ENCODE measurements at regions not wholly inside any gene's neighbourhood (a gene's known extent, or its start where the extent isn't known, plus 50 kb on each side); places are given as distances from the start of the nearest gene placed in this dataset.

DNA sequence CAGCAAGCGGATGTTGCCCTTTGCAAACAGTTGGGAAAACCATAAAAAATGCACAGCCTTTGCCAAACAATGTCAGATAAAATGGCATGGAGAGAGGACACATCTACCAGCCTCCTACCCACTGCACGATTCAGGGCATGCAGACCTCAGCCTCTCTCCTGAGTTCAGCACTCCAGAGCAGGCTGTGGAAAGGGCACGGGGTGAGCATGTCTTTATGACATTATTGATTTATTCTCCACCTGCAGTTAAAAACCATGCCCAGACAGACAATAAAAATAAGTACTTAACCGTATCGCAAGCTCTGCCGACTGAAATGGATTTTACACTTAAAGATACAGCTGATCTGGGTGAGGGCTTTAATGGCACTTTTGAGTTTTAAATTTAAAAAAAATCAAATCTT, 127.1 kb downstream of the MAF start:
- BruUV-seq (replicated peaks), result no TSS peak
- H3K9me2 ChIP-seq (ENCODE audit: insufficient read depth), result no peaks in the 10 kb centered on the region
- no peak overlapping the region for H3K4me3 ChIP-seq (replicated peaks in 1 of 2; ENCODE audit: low read depth in 1 of 2, low read length in 2 of 2)
- H2AFZ ChIP-seq (ENCODE audit: low read depth, low read length, poor library complexity, severe bottlenecking), result no peak overlapping the region
- no peaks in the 10 kb centered on the region for H3K4me1 ChIP-seq (ENCODE audit: control insufficient read depth in 1 of 2, insufficient read depth in 2 of 2, low read length in 2 of 2)
- H3K9me3 ChIP-seq (ENCODE audit: control insufficient read depth in 1 of 2, insufficient read depth in 1 of 2, low read depth in 1 of 2, low read length in 2 of 2), result peaks cover 32 to 34% of the 10 kb centered on the region in 2 experiments; a peak in 2 of 4 replicates
- RAD21 ChIA-PET (ENCODE audit: low non-redundant PET in 1 of 2, low total read pairs in 2 of 2, uncharacterized antibody in 2 of 2, unreplicated experiment in 2 of 2), result no interaction called here
- DNase-seq (ENCODE audit: low read depth, low spot score) (no peak), ATAC-seq (no peak)
- POLR2A ChIA-PET, result no interaction called here
- intact Hi-C loops (cut with micrococcal nuclease), result no loop called here
- H3K4me2 ChIP-seq (ENCODE audit: low read length), result no peak overlapping the region
- no peaks in the 10 kb centered on the region for H3K79me2 ChIP-seq (ENCODE audit: insufficient read depth, low read length)
- no peak overlapping the region for H3K27ac ChIP-seq (ENCODE audit: low read depth, low read length)
- CTCF ChIA-PET, result no interaction called here
- H4K20me1 ChIP-seq (ENCODE audit: insufficient read depth), result no peaks in the 10 kb centered on the region
- no peaks in the 10 kb centered on the region for H3K36me3 ChIP-seq (ENCODE audit: control insufficient read depth in 1 of 2, insufficient read depth in 2 of 2, low read length in 2 of 2)
- no peak overlapping the region for H3K9ac ChIP-seq (ENCODE audit: low read length)
- TF ChIP-seq, protein P1, sequence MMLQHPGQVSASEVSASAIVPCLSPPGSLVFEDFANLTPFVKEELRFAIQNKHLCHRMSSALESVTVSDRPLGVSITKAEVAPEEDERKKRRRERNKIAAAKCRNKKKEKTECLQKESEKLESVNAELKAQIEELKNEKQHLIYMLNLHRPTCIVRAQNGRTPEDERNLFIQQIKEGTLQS (IDR thresholded peaks at IDR 0.05), result no peak
- TF ChIP-seq SIN3A (IDR thresholded peaks at IDR 0.05; ENCODE audit: low read depth), result no peak
- H3K27me3 ChIP-seq (ENCODE audit: insufficient read depth, low read length), result no peaks in the 10 kb centered on the region

DNA sequence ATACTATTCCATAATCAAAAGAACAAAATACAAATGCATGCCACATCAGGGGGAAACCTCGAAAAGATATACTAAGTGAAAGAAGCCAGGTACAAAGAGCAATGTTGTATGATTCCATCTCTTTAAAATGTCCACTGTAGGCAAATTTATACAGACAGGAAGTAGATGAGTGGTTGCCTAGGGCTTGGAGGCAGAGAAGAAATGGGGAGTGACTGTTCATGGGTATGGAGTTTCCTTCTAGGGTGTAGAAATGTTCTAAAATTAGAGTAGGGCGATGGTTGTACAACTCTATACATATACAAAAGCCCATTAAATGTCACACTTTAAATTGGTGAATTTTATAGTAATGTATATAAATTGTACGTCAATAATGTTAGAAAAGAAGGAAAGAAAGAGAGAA, 128.1 kb downstream of the MAF start:
- no peak for DNase-seq (ENCODE audit: low read depth, low spot score)
- H3K9me3 ChIP-seq (ENCODE audit: control insufficient read depth in 1 of 2, insufficient read depth in 1 of 2, low read depth in 1 of 2, low read length in 2 of 2), result peaks cover 34 to 36% of the 10 kb centered on the region in 2 experiments; a peak in 2 of 4 replicates
- no peaks in the 10 kb centered on the region for H3K4me1 ChIP-seq (ENCODE audit: control insufficient read depth in 1 of 2, insufficient read depth in 2 of 2, low read length in 2 of 2)
- H3K27ac ChIP-seq (ENCODE audit: low read depth, low read length), result no peak overlapping the region
- ATAC-seq, result no peak
- CTCF ChIA-PET, result no interaction called here
- no peak overlapping the region for H3K4me3 ChIP-seq (replicated peaks in 1 of 2; ENCODE audit: low read depth in 1 of 2, low read length in 2 of 2)
- no peaks in the 10 kb centered on the region for H3K9me2 ChIP-seq (ENCODE audit: insufficient read depth)
- POLR2A ChIA-PET, result no interaction called here
- H3K9ac ChIP-seq (ENCODE audit: low read length), result no peak overlapping the region
- RAD21 ChIA-PET (ENCODE audit: low non-redundant PET in 1 of 2, low total read pairs in 2 of 2, uncharacterized antibody in 2 of 2, unreplicated experiment in 2 of 2), result no interaction called here
- no peak overlapping the region for H2AFZ ChIP-seq (ENCODE audit: low read depth, low read length, poor library complexity, severe bottlenecking)
- no peaks in the 10 kb centered on the region for H4K20me1 ChIP-seq (ENCODE audit: insufficient read depth)
- H3K27me3 ChIP-seq (ENCODE audit: insufficient read depth, low read length), result no peaks in the 10 kb centered on the region
- H3K4me2 ChIP-seq (ENCODE audit: low read length), result no peak overlapping the region
- H3K79me2 ChIP-seq (ENCODE audit: insufficient read depth, low read length), result no peaks in the 10 kb centered on the region
- no TSS peak for BruUV-seq (replicated peaks)
- no peaks in the 10 kb centered on the region for H3K36me3 ChIP-seq (ENCODE audit: control insufficient read depth in 1 of 2, insufficient read depth in 2 of 2, low read length in 2 of 2)
- intact Hi-C loops (cut with micrococcal nuclease), result no loop called here
- TF ChIP-seq ZNF274 (IDR thresholded peaks at IDR 0.05; ENCODE audit: low read depth, low read length) (no peak), CBX3 (IDR thresholded peaks at IDR 0.05; ENCODE audit: low read depth) (no peak), SRF (IDR thresholded peaks at IDR 0.05; ENCODE audit: low read depth) (no peak), SP1 (IDR thresholded peaks at IDR 0.05; ENCODE audit: low read depth) (no peak), EZH2phosphoT487 (IDR thresholded peaks at IDR 0.05; ENCODE audit: borderline replicate concordance) (no peak), JUND (IDR thresholded peaks at IDR 0.05) (no peak), EGR1 (IDR thresholded peaks at IDR 0.05; ENCODE audit: low read depth) (no peak), YY1 (IDR thresholded peaks at IDR 0.05; ENCODE audit: extremely low read depth, insufficient replicate concordance, low read depth, low read length) (no peak), RAD21 (IDR thresholded peaks at IDR 0.05; ENCODE audit: low read depth) (no peak), EZH2 (IDR thresholded peaks at IDR 0.05) (no peak), POLR2AphosphoS5 (IDR thresholded peaks at IDR 0.05; ENCODE audit: low read depth, low read length) (no peak), FOSL1 (IDR thresholded peaks at IDR 0.05; ENCODE audit: low read depth) (no peak), ZFX (IDR thresholded peaks at IDR 0.05) (no peak)
- TF ChIP-seq, protein P2, sequence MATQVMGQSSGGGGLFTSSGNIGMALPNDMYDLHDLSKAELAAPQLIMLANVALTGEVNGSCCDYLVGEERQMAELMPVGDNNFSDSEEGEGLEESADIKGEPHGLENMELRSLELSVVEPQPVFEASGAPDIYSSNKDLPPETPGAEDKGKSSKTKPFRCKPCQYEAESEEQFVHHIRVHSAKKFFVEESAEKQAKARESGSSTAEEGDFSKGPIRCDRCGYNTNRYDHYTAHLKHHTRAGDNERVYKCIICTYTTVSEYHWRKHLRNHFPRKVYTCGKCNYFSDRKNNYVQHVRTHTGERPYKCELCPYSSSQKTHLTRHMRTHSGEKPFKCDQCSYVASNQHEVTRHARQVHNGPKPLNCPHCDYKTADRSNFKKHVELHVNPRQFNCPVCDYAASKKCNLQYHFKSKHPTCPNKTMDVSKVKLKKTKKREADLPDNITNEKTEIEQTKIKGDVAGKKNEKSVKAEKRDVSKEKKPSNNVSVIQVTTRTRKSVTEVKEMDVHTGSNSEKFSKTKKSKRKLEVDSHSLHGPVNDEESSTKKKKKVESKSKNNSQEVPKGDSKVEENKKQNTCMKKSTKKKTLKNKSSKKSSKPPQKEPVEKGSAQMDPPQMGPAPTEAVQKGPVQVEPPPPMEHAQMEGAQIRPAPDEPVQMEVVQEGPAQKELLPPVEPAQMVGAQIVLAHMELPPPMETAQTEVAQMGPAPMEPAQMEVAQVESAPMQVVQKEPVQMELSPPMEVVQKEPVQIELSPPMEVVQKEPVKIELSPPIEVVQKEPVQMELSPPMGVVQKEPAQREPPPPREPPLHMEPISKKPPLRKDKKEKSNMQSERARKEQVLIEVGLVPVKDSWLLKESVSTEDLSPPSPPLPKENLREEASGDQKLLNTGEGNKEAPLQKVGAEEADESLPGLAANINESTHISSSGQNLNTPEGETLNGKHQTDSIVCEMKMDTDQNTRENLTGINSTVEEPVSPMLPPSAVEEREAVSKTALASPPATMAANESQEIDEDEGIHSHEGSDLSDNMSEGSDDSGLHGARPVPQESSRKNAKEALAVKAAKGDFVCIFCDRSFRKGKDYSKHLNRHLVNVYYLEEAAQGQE (IDR thresholded peaks at IDR 0.05; ENCODE audit: low read depth), result no peak
- TF ChIP-seq, protein P3, sequence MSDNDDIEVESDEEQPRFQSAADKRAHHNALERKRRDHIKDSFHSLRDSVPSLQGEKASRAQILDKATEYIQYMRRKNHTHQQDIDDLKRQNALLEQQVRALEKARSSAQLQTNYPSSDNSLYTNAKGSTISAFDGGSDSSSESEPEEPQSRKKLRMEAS (IDR thresholded peaks at IDR 0.05), result no peak
